ENCODE measurements at regions not wholly inside any gene's neighbourhood (a gene's known extent, or its start where the extent isn't known, plus 50 kb on each side); places are given as distances from the start of the nearest gene placed in this dataset.

DNA sequence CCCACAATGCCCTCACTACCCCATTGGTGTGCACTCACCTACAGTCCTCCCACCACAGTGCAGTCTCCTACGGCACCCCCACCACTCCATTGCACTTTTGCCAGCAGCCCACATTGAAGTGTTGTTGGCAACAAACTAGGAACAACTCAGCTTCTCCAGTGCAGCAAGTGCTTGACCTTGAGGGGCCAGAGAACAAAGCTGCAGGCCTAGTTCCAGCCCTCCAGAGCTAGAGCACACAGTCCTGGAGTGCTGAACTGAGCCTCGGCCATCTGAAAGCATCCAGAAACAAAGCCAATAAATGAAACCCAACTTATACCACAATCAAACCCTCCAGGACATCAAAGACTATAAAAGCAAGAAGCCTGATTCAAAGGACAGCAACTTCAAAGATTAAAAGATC, 129.9 kb downstream of the C1orf94 start:
- POLR2A ChIA-PET = no interaction called here

DNA sequence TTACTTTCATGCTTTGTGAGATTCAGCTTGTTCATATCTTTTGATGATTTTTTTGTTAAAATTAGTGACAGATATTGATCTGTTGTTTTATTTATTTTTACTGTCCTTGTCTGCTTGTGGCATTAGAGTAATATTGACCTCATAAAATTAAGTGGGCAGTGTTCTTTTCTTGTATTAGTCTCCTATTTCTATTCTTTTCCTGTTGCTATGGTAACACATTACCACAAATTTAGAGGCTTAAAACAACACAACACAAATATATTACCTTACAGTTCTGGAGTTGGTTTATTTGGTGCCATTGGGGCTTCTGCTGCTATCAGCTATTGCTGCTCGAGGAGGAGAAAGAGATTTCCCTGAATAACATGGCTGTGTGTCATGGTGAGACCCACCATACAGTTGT, 135.7 kb downstream of the C1orf94 start:
- Mint-ChIP-seq H3K27ac (no peak overlapping the region), H3K4me1 (no peaks in the 10 kb centered on the region), H3K27me3 (peaks cover 4% of the 10 kb centered on the region), H3K36me3 (no peaks in the 10 kb centered on the region), H3K4me3 (no peak overlapping the region), H3K9me3 (peaks cover 14% of the 10 kb centered on the region)
- DNase-seq (no peak), ATAC-seq (ENCODE audit: low read depth) (no peak)
- POLR2A ChIA-PET = no interaction called here

More for the DNA sequence above, 129.9 kb downstream of the C1orf94 start:
- ATAC-seq (ENCODE audit: low read depth) = no peak
- Mint-ChIP-seq H3K27me3 (peaks cover 11% of the 10 kb centered on the region), H3K9me3 (peaks cover 9% of the 10 kb centered on the region), H3K4me1 (no peaks in the 10 kb centered on the region), H3K4me3 (no peak overlapping the region), H3K27ac (no peak overlapping the region), H3K36me3 (no peaks in the 10 kb centered on the region)
- DNase-seq = no peak

DNA sequence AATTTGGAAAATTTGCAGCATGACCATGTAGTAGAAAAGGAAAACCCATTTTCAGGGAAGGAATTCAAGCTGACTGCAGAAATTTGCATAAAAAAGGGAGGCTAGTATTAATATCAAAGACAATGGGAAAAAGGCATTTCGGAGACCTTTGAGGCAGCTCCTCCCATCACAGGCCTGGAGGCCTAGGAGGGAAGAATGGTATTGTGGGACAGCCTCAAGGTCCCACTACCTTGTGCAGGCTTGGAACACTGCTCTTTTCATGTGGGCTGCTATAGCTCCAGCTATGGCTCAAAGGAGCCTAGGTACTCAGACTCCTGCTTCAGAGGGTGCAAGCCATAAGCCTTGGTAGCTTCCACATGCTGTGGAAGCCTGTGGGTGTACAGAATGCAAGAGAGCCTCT, 139.3 kb downstream of the C1orf94 start:
- DNase-seq (no peak), ATAC-seq (ENCODE audit: low read depth) (no peak)
- H3K4me3 Mint-ChIP-seq = no peak overlapping the region
- no peaks in the 10 kb centered on the region for H3K27me3 Mint-ChIP-seq
- no peaks in the 10 kb centered on the region for H3K4me1 Mint-ChIP-seq
- POLR2A ChIA-PET = no interaction called here
- H3K36me3 Mint-ChIP-seq = no peaks in the 10 kb centered on the region
- H3K9me3 Mint-ChIP-seq = peaks cover 12% of the 10 kb centered on the region
- H3K27ac Mint-ChIP-seq = no peak overlapping the region

DNA sequence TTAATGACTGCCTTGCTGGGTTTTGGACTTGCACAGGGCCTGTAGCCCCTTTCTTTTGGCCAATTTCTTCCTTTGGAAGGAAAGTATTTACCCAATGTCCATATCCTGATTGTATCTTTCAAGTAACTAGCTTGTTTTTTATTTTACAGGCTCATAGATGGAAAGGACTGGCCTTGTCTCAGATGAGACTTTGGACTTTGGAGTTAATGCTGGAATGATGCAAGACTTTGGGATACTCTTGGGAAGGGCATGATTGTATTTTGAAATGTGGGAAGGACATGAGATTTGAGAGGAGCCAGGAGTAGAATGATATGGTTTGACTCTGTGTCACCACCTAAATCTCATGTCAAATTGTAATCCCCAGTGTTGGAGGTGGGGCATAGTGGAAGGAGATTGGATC, 140.1 kb downstream of the C1orf94 start:
- Mint-ChIP-seq H3K4me3 (no peak overlapping the region), H3K27ac (no peak overlapping the region), H3K36me3 (no peaks in the 10 kb centered on the region), H3K9me3 (peaks cover 11% of the 10 kb centered on the region), H3K4me1 (no peaks in the 10 kb centered on the region), H3K27me3 (no peaks in the 10 kb centered on the region)
- no peak for ATAC-seq (ENCODE audit: low read depth)
- POLR2A ChIA-PET = no interaction called here
- no peak for DNase-seq

DNA sequence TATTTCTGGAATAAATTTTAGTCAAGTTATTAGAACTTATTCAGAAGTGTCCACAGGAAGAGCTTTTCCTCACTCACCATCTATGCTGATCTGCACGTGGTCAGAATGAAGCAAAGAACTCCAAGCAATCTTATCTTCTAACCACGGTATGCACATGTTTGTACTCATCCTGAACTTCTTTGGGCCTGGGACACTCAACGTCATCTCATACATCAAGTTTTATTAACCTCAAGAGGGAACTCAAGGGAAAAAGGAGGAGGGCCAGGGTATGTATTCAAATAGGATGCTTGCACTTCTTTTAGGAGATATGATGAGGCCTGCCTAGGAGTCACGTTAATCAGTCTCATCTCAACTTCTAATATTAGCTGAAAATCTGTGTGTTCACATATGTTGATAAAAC, 142.5 kb downstream of the C1orf94 start:
- H3K4me3 Mint-ChIP-seq = no peak overlapping the region

DNA sequence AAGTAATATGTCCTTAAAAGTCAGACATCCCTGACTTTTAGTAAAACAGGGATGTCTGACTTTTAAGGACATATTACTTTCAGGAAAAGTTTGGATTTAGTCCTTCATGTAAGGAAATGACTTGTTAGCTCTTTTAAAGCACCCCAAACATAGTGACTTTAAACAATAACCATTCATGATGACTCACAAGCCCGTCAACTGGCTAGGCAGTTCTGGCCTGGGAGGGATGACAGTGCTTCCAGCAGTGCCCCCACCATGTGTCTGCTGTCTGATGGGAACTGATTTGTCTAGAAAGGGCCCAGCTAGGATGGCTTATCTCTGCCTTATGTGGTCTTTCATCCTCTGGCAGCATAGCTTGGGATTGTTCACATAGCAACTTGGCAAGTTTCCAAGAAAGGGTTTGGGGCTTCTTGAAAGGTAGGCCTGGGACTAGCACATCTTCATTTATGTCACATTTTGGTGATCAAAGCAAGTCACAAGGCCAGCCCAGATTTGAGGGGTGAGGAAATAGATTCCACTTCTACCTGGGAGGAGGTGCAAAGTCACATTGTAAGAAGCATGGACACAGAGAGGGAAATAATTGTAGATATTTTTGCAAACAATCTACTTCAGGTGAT, 143.5 kb downstream of the C1orf94 start:
- peaks cover 9% of the 10 kb centered on the region for H3K9me3 Mint-ChIP-seq
- POLR2A ChIA-PET = no interaction called here
- ATAC-seq (ENCODE audit: low read depth) = no peak
- H3K27ac Mint-ChIP-seq = no peak overlapping the region
- H3K4me3 Mint-ChIP-seq = no peak overlapping the region
- H3K27me3 Mint-ChIP-seq = no peaks in the 10 kb centered on the region
- H3K4me1 Mint-ChIP-seq = no peaks in the 10 kb centered on the region
- H3K36me3 Mint-ChIP-seq = no peaks in the 10 kb centered on the region
- DNase-seq = no peak

More for the DNA sequence above, 142.5 kb downstream of the C1orf94 start:
- Mint-ChIP-seq H3K4me1 (no peaks in the 10 kb centered on the region), H3K27me3 (no peaks in the 10 kb centered on the region), H3K9me3 (peaks cover 9% of the 10 kb centered on the region), H3K36me3 (no peaks in the 10 kb centered on the region), H3K27ac (no peak overlapping the region)
- POLR2A ChIA-PET = no interaction called here
- DNase-seq (no peak), ATAC-seq (ENCODE audit: low read depth) (no peak)

DNA sequence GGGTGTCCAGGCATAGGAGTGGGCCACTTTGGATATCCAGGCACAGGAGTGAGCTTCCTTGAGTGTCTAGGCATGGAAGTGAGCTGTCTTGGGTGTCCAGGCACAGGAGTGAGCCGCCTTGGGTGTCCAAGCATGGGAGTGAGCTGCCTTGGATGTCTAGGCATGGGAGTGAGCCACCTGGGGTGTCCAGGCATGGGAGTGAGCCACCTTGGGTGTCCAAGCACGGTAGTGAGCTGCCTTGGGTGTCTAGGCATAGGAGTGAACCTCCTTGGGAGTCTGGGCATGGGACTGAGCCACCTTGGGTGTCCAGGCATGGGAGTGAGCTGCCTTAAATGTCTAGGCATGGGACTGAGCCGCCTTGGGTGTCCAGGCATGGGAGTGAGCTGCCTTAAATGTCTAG, 146.3 kb downstream of the C1orf94 start:
- Mint-ChIP-seq H3K27me3 (no peaks in the 10 kb centered on the region), H3K4me3 (no peak overlapping the region), H3K27ac (no peak overlapping the region), H3K4me1 (no peaks in the 10 kb centered on the region), H3K36me3 (no peaks in the 10 kb centered on the region), H3K9me3 (peaks cover 2% of the 10 kb centered on the region)
- ATAC-seq (ENCODE audit: low read depth) (no peak), DNase-seq (no peak)
- POLR2A ChIA-PET = no interaction called here

DNA sequence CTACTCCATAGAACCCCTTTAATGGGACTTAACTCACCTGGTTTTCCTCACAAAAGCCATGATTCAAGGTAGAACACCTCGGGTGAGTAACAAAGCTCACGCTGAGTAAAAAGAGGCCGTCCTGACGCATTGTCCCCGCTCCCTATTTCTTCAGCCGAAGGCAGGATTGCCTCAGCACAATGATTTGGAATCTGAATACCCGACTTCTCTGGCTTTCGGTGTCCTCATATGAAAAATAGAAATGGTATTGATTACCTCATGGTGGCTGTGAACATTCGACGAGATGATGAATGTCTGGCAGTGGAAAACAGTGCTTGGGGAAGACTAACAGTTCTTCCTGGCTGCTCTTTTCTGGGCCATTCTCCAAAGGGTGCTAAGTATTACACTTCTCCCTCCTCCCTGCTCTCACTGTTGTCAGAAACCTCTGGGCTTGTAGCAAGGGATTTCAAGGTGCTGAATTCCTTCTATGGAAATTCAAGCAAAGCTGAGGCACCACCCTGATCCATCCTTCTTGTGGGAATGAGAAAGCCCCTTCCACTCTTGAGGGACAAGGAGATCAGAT, 148.3 kb downstream of the C1orf94 start:
- no peaks in the 10 kb centered on the region for H3K36me3 Mint-ChIP-seq
- ATAC-seq (ENCODE audit: low read depth) = no peak
- H3K4me1 Mint-ChIP-seq = no peaks in the 10 kb centered on the region
- POLR2A ChIA-PET = no interaction called here
- no peaks in the 10 kb centered on the region for H3K9me3 Mint-ChIP-seq
- H3K4me3 Mint-ChIP-seq = no peak overlapping the region
- no peaks in the 10 kb centered on the region for H3K27me3 Mint-ChIP-seq
- H3K27ac Mint-ChIP-seq = no peak overlapping the region
- no peak for DNase-seq

DNA sequence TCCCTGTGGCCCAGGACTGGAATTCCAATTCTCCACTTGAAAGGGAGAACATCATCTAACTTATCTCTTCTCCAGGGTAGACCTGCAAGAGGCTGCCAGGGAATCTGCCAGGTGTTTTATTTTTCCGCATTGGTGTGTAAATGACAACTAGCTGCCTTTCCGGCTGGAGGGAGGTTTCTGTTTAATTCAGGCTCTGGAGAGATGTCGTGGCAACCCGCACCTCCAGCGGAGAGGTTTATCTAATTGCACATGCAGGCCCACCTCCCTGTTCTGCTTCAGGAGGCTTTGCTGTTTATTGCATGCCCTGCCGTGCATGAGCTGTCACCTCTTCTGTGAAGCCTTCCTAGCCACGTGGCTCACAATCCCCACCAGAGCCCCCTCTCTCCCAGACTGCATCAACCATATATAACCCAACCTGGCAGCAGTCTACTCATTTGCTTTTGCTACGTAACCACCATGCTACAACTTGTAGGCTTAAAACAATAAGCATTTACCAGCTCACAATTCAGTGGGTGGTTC, 151.6 kb downstream of the C1orf94 start:
- H3K27ac Mint-ChIP-seq = no peak overlapping the region
- H3K4me3 Mint-ChIP-seq = no peak overlapping the region
- H3K9me3 Mint-ChIP-seq = no peaks in the 10 kb centered on the region
- H3K4me1 Mint-ChIP-seq = no peaks in the 10 kb centered on the region
- no peaks in the 10 kb centered on the region for H3K27me3 Mint-ChIP-seq
- POLR2A ChIA-PET = no interaction called here
- no peaks in the 10 kb centered on the region for H3K36me3 Mint-ChIP-seq
- DNase-seq (no peak), ATAC-seq (ENCODE audit: low read depth) (no peak)

DNA sequence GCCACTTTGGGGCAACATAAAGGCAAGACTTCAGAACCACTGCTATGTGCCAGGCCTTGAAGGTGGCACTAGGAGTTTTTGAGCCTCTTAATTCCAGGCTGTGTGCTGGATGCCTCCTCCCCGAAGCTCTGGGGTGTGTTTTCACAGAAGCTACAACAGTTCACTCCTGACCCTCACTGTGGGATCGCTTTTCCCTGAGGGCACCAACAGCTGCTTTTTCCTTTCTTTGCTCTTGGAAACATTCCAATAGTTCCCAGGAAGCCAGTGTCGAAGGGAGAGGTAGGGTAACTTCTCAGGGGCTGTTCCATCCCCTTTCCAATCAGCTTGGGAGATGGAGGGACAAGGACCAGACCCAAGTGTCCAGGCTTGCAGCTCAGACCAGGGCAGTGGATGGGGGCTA, 153.4 kb downstream of the C1orf94 start:
- H3K4me3 Mint-ChIP-seq = no peak overlapping the region
- POLR2A ChIA-PET = no interaction called here
- no peaks in the 10 kb centered on the region for H3K4me1 Mint-ChIP-seq
- ATAC-seq (ENCODE audit: low read depth) (no peak), DNase-seq (no peak)
- H3K27ac Mint-ChIP-seq = no peak overlapping the region
- no peaks in the 10 kb centered on the region for H3K9me3 Mint-ChIP-seq
- H3K36me3 Mint-ChIP-seq = no peaks in the 10 kb centered on the region
- no peaks in the 10 kb centered on the region for H3K27me3 Mint-ChIP-seq

DNA sequence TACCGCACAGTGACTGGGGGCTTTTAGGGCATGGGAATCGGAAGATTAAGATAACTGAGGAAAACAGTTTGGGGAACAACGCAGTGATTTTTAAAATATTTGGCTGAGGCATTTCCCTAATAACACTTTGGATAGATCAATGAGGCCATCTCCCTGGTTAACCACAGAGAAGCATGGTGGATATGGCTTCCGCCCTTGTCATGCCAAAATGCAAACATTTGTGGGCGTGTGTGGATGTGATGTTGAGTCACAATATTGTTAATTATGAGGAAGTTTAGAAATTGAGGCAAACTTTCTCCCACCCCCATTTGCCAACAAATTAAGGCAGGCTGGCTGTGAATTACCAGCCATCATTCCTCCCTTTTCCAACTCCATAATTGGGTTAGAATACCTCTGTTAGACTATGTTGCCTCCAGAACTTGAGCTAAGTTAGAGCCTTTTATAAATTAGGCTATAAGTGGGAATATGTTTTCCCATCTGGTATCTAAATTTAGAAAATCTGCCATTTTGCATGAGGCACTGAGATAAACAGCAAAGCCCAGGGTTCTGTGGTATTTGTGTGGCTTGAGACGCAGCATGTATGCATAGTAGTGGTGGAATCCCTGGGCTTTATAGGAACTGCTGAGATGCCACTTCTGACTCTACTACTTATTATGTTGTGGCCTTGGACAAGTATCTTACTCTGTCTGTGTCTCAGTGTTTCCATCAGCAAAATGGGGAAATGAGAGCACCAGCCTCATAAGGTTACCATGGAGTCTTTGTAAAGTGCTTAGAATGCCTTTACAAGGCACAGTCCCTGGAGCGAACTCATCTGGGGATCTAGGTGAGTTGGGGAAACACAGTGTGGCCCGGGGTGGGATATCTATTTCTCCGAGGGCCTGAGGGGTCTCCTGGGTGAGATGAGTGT, 154.6 kb downstream of the C1orf94 start:
- Mint-ChIP-seq H3K4me1 (no peaks in the 10 kb centered on the region), H3K36me3 (no peaks in the 10 kb centered on the region), H3K4me3 (no peak overlapping the region), H3K27ac (no peak overlapping the region), H3K27me3 (no peaks in the 10 kb centered on the region), H3K9me3 (no peaks in the 10 kb centered on the region)
- ATAC-seq (ENCODE audit: low read depth) = no peak
- DNase-seq = no peak
- POLR2A ChIA-PET = no interaction called here

DNA sequence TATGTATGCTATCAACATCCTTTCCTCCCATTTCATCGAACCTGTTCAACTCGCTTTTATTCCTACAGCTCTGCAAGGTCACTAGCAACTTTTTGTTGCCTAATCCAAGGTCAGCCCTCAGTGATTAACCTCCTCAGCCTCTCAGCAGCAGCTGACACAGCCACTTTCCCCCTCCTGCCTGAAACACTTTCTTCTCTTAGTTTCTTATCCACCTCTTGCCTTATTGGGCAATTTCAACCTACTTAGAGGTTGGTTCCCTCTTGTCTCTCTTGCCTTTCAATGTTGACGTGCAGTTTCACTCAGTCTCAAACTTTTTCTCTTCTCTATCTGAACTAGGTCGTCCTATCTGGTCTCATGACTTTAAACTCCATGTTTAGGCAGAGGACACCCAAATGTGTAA, 156.3 kb downstream of the C1orf94 start:
- H3K27ac Mint-ChIP-seq = no peak overlapping the region
- no peaks in the 10 kb centered on the region for H3K4me1 Mint-ChIP-seq
- H3K4me3 Mint-ChIP-seq = no peak overlapping the region
- no peaks in the 10 kb centered on the region for H3K36me3 Mint-ChIP-seq
- H3K27me3 Mint-ChIP-seq = no peaks in the 10 kb centered on the region
- DNase-seq (no peak), ATAC-seq (ENCODE audit: low read depth) (no peak)
- no peaks in the 10 kb centered on the region for H3K9me3 Mint-ChIP-seq
- POLR2A ChIA-PET = no interaction called here

DNA sequence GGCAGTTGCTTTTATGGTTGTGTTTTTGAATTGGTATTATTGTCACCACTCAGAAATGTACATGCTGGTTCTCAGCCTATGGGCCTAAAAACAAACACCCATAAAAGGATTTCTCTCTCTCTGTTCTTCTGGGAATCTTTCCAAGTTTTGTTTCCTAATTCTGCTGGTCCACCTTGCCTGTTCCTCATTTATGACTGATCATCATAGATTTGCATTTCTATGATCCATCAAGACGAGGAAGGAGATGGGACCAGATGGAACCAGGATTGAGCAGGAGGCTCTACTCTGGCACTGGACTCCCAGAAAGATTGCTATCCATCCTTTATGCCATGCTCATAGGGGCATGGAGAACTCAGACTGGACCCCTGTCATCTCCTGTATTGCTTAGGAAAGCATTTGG, 162.2 kb downstream of the C1orf94 start:
- POLR2A ChIA-PET = no interaction called here
- DNase-seq (no peak), ATAC-seq (ENCODE audit: low read depth) (no peak)
- Mint-ChIP-seq H3K4me1 (no peaks in the 10 kb centered on the region), H3K36me3 (no peaks in the 10 kb centered on the region), H3K27me3 (peaks cover 2% of the 10 kb centered on the region), H3K9me3 (no peaks in the 10 kb centered on the region), H3K27ac (no peak overlapping the region), H3K4me3 (no peak overlapping the region)

DNA sequence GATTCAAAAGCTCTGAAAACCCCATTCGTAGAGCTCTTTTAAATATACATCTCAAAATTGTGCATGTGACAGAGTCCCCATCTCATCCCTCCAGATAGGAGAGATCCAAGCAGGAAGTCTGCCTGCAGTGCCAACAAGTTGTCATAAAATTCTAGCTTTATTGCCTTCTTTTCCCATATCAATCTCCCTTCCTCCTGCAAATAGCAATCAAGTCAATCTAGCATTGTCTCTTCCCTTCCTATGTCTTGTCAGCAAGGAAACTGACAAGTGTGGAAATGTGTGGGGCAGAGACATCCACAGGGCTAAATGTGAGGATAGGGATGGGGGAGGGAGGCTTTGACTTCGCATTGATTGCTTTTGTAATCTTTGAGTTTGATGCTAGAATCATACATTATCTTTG, 165.2 kb downstream of the C1orf94 start:
- POLR2A ChIA-PET = no interaction called here
- ATAC-seq (ENCODE audit: low read depth) (no peak), DNase-seq (no peak)
- Mint-ChIP-seq H3K36me3 (no peaks in the 10 kb centered on the region), H3K27ac (no peak overlapping the region), H3K27me3 (peaks cover 2% of the 10 kb centered on the region), H3K4me3 (no peak overlapping the region), H3K4me1 (no peaks in the 10 kb centered on the region), H3K9me3 (no peaks in the 10 kb centered on the region)
